ENCODE measurements at regions not wholly inside any gene's neighbourhood (a gene's known extent, or its start where the extent isn't known, plus 50 kb on each side); places are given as distances from the start of the nearest gene placed in this dataset.

DNA sequence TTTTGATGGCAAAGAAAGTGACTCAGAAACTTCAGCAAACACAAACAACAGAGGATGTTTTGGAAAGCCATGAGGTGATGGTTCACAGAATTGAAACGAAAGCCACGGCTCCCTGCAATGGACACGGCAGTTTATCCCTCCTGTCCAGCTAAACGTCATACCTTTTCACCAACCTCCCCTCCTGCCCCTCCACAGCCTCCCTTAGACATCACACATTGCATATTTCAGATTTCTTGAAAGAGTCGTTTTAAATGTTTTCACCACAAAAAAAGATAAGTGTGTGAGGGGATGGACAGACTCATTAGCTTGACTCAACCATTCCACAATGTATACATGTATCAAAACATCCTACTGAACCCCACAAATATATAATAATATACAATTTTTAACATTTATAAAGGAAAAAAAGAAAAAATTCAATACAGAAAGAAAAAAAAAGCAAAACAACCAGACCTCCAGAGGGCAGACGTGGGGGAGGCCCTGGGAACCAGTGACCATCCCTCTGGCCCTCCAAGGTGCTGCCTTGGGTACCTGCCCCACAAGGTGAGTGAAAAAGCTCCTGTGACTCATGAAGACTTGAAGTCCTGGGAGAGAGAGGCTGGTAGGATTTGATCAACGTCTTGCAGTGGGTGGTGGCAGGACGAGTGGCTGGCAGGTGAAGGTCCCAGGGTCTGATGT, 117.2 kb upstream of the THBS2 start:
- H4K20me1 ChIP-seq (ENCODE audit: insufficient read depth, low read length), result no peaks in the 10 kb centered on the region
- no peaks in the 10 kb centered on the region for H3K36me3 ChIP-seq (replicated peaks; ENCODE audit: low read depth, low read length)
- TF ChIP-seq, protein P1, sequence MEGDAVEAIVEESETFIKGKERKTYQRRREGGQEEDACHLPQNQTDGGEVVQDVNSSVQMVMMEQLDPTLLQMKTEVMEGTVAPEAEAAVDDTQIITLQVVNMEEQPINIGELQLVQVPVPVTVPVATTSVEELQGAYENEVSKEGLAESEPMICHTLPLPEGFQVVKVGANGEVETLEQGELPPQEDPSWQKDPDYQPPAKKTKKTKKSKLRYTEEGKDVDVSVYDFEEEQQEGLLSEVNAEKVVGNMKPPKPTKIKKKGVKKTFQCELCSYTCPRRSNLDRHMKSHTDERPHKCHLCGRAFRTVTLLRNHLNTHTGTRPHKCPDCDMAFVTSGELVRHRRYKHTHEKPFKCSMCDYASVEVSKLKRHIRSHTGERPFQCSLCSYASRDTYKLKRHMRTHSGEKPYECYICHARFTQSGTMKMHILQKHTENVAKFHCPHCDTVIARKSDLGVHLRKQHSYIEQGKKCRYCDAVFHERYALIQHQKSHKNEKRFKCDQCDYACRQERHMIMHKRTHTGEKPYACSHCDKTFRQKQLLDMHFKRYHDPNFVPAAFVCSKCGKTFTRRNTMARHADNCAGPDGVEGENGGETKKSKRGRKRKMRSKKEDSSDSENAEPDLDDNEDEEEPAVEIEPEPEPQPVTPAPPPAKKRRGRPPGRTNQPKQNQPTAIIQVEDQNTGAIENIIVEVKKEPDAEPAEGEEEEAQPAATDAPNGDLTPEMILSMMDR (IDR thresholded peaks at IDR 0.05; ENCODE audit: low read depth, low read length), result no peak
- no peak for TF ChIP-seq EZH2phosphoT487 (IDR thresholded peaks at IDR 0.05; ENCODE audit: low read depth)
- no peak overlapping the region for H3K9ac ChIP-seq (ENCODE audit: low read length)
- no peaks in the 10 kb centered on the region for H3K4me1 ChIP-seq (ENCODE audit: low read length)
- no peaks in the 10 kb centered on the region for H3K79me2 ChIP-seq (ENCODE audit: low read length)
- H3K27ac ChIP-seq (ENCODE audit: low read length), result no peak overlapping the region
- H3K4me3 ChIP-seq (ENCODE audit: low read length), result no peak overlapping the region
- H3K4me2 ChIP-seq (ENCODE audit: low read length), result no peak overlapping the region
- no peaks in the 10 kb centered on the region for H3K27me3 ChIP-seq (ENCODE audit: low read depth, low read length)
- no peak overlapping the region for H2AFZ ChIP-seq (ENCODE audit: low read depth, low read length)
- H3K9me3 ChIP-seq (ENCODE audit: insufficient read depth, low read length), result no peaks in the 10 kb centered on the region

DNA sequence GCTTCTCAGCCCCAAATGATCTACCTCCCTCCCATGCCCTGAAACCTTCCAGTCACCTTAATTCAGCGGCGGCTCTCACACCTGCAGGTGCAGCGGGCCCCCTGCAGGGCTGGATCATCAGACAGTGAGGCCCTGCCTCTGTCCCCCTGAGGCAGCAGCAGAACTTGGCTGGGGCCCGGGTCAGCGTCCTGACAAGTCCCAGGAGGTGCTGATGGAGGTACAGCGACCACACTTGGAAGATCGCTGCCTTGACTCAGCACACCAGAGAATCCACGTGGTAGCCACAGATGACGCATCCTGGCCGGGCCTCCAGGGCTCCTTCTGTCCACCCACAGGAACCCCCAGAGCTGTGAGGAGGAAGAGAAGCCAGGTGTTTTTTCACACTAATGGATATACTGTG, 116.4 kb upstream of the THBS2 start:
- no peak overlapping the region for H3K4me2 ChIP-seq (ENCODE audit: low read length)
- H3K9ac ChIP-seq (ENCODE audit: low read length), result no peak overlapping the region

DNA sequence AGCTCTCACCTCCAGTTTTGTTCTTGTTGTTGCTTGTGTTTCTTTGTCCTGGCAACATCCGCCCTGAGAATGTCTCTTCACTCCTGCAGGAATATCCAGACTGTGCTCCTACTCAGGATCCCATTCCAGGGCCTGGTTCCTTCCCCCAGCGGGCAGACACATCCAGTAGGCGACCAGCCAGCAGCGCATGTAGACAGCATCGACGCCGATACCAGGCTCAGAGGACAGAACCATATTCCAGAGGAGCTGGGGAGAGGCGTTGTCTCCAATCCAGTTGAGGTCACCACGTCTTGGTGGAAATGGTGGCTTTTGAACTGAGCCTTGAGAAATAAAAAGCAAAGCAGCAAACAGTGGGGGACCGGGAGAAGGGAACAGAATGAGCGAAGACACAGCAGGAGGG, 114.6 kb upstream of the THBS2 start:
- H3K9ac ChIP-seq (ENCODE audit: low read length), result no peak overlapping the region
- no peaks in the 10 kb centered on the region for H3K27me3 ChIP-seq (ENCODE audit: low read depth, low read length)
- H3K27ac ChIP-seq (ENCODE audit: low read length), result no peak overlapping the region
- H3K36me3 ChIP-seq (replicated peaks; ENCODE audit: low read depth, low read length), result no peaks in the 10 kb centered on the region
- H4K20me1 ChIP-seq (ENCODE audit: insufficient read depth, low read length), result no peaks in the 10 kb centered on the region
- H2AFZ ChIP-seq (ENCODE audit: low read depth, low read length), result no peak overlapping the region
- no peaks in the 10 kb centered on the region for H3K4me1 ChIP-seq (ENCODE audit: low read length)
- no peak overlapping the region for H3K4me2 ChIP-seq (ENCODE audit: low read length)
- TF ChIP-seq, protein P1 (IDR thresholded peaks at IDR 0.05; ENCODE audit: low read depth, low read length), result no peak
- no peak for TF ChIP-seq EZH2phosphoT487 (IDR thresholded peaks at IDR 0.05; ENCODE audit: low read depth)
- H3K4me3 ChIP-seq (ENCODE audit: low read length), result no peak overlapping the region
- H3K79me2 ChIP-seq (ENCODE audit: low read length), result no peaks in the 10 kb centered on the region
- H3K9me3 ChIP-seq (ENCODE audit: insufficient read depth, low read length), result no peaks in the 10 kb centered on the region

More for the DNA sequence above, 116.4 kb upstream of the THBS2 start:
- no peak overlapping the region for H3K4me3 ChIP-seq (ENCODE audit: low read length)
- TF ChIP-seq, protein P1 (IDR thresholded peaks at IDR 0.05; ENCODE audit: low read depth, low read length), result no peak
- TF ChIP-seq EZH2phosphoT487 (IDR thresholded peaks at IDR 0.05; ENCODE audit: low read depth), result no peak
- H3K27ac ChIP-seq (ENCODE audit: low read length), result no peak overlapping the region
- H3K36me3 ChIP-seq (replicated peaks; ENCODE audit: low read depth, low read length), result no peaks in the 10 kb centered on the region
- no peaks in the 10 kb centered on the region for H3K27me3 ChIP-seq (ENCODE audit: low read depth, low read length)
- no peaks in the 10 kb centered on the region for H3K79me2 ChIP-seq (ENCODE audit: low read length)
- H3K4me1 ChIP-seq (ENCODE audit: low read length), result no peaks in the 10 kb centered on the region
- no peaks in the 10 kb centered on the region for H4K20me1 ChIP-seq (ENCODE audit: insufficient read depth, low read length)
- H2AFZ ChIP-seq (ENCODE audit: low read depth, low read length), result no peak overlapping the region
- no peaks in the 10 kb centered on the region for H3K9me3 ChIP-seq (ENCODE audit: insufficient read depth, low read length)

DNA sequence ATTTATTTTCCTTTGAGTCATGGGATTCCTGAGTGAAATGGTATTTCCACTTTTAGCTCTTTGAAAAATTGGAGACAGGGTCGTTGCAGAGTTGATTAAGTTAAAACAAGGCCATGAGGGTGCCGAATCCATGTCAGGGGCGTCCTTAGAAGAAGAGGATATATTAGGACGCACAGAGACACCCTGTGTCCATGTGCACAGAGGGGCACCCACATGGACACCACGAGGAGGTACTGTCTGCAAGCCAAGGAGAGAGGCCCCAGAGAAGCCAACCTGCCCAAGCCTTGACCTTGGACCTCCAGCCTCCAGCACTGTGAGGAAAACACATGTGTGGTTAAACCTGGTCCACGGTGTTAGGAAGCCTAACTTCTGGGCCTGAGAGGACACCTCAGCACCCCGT, 113.9 kb upstream of the THBS2 start:
- H3K4me1 ChIP-seq (ENCODE audit: low read length), result no peaks in the 10 kb centered on the region
- H3K27me3 ChIP-seq (ENCODE audit: low read depth, low read length), result no peaks in the 10 kb centered on the region
- no peak overlapping the region for H3K27ac ChIP-seq (ENCODE audit: low read length)
- no peaks in the 10 kb centered on the region for H4K20me1 ChIP-seq (ENCODE audit: insufficient read depth, low read length)
- TF ChIP-seq, protein P1 (IDR thresholded peaks at IDR 0.05; ENCODE audit: low read depth, low read length), result no peak
- no peak for TF ChIP-seq EZH2phosphoT487 (IDR thresholded peaks at IDR 0.05; ENCODE audit: low read depth)
- H3K4me3 ChIP-seq (ENCODE audit: low read length), result no peak overlapping the region
- no peaks in the 10 kb centered on the region for H3K79me2 ChIP-seq (ENCODE audit: low read length)
- no peaks in the 10 kb centered on the region for H3K9me3 ChIP-seq (ENCODE audit: insufficient read depth, low read length)
- H3K9ac ChIP-seq (ENCODE audit: low read length), result no peak overlapping the region
- H3K4me2 ChIP-seq (ENCODE audit: low read length), result no peak overlapping the region
- no peaks in the 10 kb centered on the region for H3K36me3 ChIP-seq (replicated peaks; ENCODE audit: low read depth, low read length)
- H2AFZ ChIP-seq (ENCODE audit: low read depth, low read length), result no peak overlapping the region

All from OCI-LY3 (cell line).